CD4-positive, alpha-beta T cell treated with Interleukin-15 for 4 hours (primary cell): ENCODE measurements at regions not wholly inside any gene's neighbourhood (a gene's known extent, or its start where the extent isn't known, plus 50 kb on each side); places are given as distances from the start of the nearest gene placed in this dataset.
"Not testable (repeated sequence)": the region's sequence is repeated elsewhere in the genome, so short reads cannot be mapped to it uniquely, and the experiment has no call there.

Source experiments
- DNase-seq: peaks from one replicate; pipeline ENCODE4 v3.0.0-alpha.2; 2020; ENCODE audit warnings: low spot score

DNA sequence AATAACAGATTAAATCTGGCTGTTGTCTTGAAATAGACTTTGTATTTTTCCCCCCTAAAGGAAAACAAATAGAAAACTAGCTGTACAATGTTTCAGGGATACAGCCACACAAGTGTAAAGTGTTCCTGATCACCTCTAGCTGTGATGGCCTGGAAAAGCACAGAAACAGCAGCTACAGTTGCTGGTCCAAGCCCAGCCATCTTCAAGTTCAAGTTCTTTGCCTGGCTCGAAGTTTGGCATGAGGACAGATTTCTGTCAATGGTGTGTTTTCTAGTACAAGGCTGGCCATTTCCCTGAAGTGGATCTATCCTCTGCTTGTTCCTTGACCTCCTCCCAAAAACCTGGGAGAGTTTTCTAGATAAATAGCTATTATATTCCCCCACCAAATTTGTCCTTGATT is 272.2 kb upstream of the ADRA1B start:
- no peak for DNase-seq

DNA sequence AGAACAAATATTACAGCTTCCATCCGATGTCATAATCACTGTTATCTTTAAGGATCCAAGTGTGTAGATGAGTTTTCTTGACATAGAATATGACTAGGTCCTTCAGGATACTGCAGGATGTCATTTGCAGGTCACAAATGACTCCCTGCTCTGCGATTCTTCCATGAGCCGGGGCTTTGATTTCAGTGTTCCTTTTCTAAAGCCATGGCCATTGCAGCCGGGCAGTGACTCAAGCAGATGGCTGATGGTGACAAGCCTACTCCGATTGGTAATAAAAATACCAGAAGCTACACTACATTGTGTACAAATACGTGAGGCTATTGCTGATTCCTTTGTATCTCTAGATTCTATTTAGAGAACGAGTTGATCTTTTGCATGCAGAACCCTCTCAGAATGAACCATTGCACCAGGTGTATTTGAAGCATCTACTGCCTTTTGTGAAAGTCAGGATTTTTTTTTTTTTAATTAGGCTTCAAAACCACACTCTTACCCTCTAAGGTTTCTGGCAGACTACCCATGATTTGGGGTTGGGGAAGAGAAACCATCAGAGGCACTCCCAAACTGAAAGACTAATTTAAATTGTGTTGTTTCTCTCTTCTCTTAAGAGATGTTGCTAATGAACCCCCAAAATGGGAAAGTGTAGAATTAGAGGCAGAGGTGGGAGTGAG is 271.0 kb upstream of the ADRA1B start:
- no peak for DNase-seq

- no peak for DNase-seq
These were observed 265.5 kb upstream of the ADRA1B start for GRCh38 chr5:159650803-159651202.

DNA sequence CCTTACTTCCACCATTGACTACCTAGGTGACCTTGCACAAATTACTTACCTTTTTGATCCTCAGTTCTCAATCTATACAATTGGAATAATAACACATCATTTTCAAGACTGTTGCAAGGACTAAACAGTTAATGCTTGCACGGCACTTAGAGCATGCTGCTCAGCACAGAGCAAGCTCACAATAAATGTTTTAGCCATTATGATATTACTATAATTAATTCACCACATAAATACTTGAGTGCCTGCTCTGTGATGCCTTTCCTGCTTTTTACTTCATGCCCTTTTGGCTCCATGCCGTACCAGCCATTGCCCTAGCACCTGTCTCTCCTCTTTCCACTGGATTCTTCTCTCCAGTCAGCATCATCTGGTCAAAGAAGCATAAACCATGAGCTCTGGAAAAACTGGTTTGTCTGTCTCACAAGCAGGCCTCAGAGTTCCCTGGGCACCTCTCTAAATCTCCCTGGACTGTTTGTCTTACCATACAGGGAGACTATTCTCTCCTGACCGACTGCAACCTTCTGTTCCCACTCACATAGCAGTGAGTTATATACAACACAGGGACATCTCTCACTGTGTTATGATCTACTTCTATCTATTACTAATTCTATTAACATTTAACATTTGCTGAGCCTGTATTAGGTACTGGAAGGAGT is 260.4 kb upstream of the ADRA1B start:
- DNase-seq = no peak

GRCh38 chr5:159657298-159657697 is 259.0 kb upstream of the ADRA1B start:
- DNase-seq = no peak

GRCh38 chr5:159657771-159658170 is 258.5 kb upstream of the ADRA1B start:
- DNase-seq = no peak

DNA sequence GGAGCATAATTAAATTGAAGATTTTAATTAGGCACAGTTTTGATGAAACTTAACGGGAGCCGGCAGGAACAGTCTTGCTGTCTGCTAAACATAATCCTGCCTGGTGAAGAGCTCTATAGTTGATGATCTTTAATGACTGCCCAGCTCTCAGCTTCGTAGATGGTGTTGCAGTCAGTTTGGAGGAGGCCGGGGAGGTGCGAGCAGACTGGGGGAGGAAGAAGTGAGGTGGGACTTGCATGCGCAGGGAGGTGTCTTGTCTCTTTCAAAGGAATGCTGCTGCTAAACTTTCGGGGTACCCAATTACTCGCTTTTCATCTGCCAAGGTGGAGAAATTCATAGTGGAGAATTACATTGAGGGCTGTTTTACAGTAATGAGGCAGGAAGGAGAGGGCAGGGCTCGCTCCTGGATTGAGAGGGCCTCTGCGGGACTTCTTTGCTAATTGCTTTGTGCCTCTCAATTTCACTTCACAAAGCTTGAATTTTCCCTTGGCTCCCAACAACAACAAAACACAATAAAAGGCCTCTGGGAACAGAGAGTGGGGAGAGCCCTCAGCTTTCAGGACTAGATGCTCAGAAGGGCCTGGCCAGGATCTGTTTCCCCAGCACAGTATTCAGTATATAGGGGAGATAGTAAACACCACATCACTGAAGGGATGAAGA is 257.9 kb upstream of the ADRA1B start:
- no peak for DNase-seq

- no peak for DNase-seq
These were observed 255.9 kb upstream of the ADRA1B start for GRCh38 chr5:159660401-159660800.

DNA sequence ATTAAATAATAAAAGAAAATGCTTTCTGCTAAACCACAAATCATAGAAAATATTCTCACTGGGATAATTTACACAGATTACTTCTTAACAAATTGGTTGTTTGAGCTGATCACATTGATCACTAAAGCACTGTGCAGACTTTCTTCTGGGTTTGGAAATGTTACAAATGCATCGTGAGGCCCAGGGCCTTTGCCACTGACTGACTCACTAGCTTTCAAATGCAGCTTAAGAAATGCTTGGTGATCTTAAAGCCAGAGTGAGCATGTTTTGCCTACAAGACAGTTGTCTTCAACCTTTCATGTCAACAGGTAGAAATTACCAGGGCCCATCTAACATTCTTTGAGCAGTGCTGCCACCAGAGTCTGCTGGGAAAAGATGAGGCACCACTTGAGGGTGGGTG is 252.3 kb upstream of the ADRA1B start:
- no peak for DNase-seq

GRCh38 chr5:159667286-159667685 is 249.0 kb upstream of the ADRA1B start:
- DNase-seq = no peak

- no peak for DNase-seq
These were observed 247.7 kb upstream of the ADRA1B start for GRCh38 chr5:159668556-159668955.

DNA sequence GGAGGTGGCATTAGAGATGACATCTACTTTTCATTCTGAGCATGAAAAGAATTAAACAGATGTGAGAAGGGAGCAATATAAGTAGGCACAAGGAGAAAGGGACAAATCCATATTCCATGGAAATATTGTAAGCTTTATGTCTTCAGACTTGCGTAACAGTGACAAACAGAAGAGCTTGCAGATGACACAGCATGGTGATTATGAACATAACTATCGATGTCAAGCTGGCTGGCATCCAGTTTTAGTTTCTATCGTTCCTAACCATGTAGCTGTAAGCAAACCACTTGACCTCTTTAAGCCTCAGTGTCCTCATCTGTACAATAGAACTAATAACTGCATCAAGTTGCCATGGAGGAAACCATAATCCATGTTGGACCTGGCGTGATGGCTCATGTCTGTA is 246.7 kb upstream of the ADRA1B start:
- no peak for DNase-seq

GRCh38 chr5:159671886-159672285 is 244.4 kb upstream of the ADRA1B start:
- DNase-seq = no peak

DNA sequence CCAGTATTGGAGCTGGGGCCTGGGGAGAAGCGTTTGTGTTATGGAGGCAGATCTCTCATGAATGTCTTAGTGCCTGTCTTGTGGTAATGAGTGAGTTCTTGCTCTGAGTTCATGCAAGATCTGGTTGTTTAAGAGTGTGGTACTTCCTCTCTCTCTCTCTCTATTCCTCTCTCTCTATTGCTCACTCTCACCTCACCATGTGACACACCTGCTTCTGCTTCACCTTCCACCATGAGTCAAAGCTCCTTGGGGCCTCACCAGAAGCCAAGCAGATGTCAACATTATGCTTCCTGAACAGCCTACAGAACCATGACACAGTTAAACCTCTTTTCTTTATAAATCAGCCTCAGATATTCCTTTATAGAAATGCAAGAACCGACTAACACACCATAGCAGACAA is 242.7 kb upstream of the ADRA1B start:
- no peak for DNase-seq

DNA sequence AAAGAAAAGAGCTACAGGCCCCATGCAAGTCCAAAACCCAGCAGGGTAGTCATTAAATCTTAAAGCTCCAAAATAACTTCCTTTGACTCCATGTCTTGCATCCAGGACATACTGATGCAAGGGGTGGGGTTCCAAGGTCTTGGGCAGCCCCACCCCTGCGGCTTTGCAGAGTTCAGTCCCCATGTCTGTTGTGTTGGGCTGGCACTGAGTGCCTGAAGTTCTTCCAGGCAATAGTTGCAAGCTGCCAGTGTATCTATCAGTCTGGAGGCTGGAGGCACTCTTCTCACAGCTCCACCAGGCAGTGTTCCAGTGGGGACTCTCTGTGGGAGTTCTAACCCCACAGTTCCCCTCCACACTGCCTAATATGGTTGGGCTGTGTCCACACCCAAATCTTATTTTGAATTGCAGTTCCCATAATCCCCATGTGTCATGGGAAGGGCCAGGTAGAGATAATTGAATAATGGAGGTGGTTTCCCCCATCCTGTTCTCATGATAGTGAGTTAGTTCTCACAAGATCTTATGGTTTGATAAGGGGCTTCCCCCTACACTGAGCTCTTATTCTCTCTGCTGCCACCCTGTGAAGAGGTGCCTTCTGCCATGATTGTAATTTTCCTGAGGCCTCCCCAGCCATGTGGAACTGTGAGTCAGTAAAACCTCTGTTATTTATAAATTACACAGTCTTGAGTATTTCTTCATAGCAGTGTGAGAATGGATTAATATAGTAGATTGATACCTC is 237.5 kb upstream of the ADRA1B start:
- DNase-seq = no peak

DNA sequence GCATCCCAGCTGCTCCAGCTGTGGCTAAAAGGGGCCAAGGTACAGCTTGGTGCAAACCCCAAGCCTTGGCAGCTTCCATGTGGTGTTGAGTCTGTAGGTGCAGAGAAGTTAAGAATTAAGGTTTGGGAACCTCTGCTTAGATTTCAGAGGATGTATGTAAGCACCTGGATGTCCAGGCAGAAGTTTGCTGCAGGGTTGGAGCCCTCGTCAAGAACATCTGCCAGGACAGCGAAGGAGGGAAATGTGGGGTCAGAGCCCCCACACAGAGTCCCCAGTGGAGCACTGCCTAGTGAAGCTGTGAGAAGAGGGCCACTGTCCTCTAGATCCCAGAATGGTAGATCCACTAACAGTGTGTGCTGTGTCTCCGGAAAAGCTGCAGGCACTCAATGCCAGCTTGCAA is 236.2 kb upstream of the ADRA1B start:
- DNase-seq = no peak

GRCh38 chr5:159681661-159682060 is 234.6 kb upstream of the ADRA1B start:
- no peak for DNase-seq

DNA sequence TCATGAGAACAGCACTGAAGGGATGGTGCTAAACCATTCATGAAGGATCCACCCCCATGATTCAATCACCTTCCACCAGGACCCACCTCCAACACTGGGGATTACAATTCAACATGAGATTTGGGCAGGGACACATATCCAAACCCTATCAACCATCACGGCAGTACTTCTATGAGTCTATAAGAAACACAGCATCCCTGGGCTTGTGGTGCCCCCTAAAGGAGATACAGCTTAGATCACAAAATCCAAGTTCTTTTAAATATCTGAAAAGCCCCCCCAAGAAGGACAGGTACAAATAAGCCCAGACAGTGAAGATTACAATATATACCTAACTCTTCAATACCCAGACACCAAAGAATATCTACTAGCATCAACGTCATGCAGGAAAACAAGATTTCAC is 233.7 kb upstream of the ADRA1B start:
- DNase-seq = no peak

DNA sequence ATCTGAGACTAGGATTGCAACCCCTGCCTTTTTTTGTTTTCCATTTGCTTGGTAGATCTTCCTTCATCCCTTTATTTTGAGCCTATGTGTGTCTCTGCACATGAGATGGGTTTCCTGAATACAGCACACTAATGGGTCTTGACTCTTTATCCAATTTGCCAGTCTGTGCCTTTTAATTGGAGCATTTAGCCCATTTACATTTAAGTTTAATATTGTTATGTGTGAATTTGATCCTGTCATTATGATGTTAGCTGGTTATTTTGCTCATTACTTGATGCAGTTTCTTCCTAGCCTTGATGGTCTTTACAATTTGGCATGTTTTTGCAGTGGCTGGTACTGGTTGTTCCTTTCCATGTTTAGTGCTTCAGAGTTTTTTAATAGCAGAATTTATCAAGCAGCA is 228.4 kb upstream of the ADRA1B start:
- not testable (repeated sequence) for DNase-seq

GRCh38 chr5:159695741-159696294 is 220.5 kb upstream of the ADRA1B start:
- no peak for DNase-seq

- no peak for DNase-seq
These were observed 218.8 kb upstream of the ADRA1B start for GRCh38 chr5:159697530-159697929.

- no peak for DNase-seq
These were observed 218.0 kb upstream of the ADRA1B start for GRCh38 chr5:159698322-159698721.

- no peak for DNase-seq
These were observed 216.3 kb upstream of the ADRA1B start for GRCh38 chr5:159700016-159700415.
